IMR-90 (cell line): ENCODE measurements at regions not wholly inside any gene's neighbourhood (a gene's known extent, or its start where the extent isn't known, plus 50 kb on each side); places are given as distances from the start of the nearest gene placed in this dataset.

Experiments used
- ATAC-seq: fragments of 200-7000 bp; cut with Tn5 transposase; 2 replicates; pipeline ENCODE4 v1.9.1; 2020; ENCODE audit warnings: low read depth, mild to moderate bottlenecking, moderate library complexity
- BruUV-seq: library from RNA; stranded (reverse); fragments of 400-500 nt; replicated peaks from 2 replicates; lab custom pipeline; 2021; lab: Mats Ljungman, UMichigan
- CTCF ChIA-PET: fragments of 300-600 bp; formaldehyde crosslinking; extraction: SDS; loops from one replicate; lab custom pipeline; 2021; ENCODE audit warnings: antibody characterized with exemption; lab: Yijun Ruan, JAX
- POLR2A ChIA-PET: fragments of 300-600 bp; sonication (Branson Sonifier 250); formaldehyde crosslinking; loops from one replicate; lab custom pipeline; 2022; ENCODE audit warnings: antibody characterized with exemption; ENCODE audit not compliant: unreplicated experiment; lab: Charles Lee
- DNase-seq: peaks from one replicate; pipeline ENCODE4 v3.0.0; 2013
- H2AFZ ChIP-seq: replicated peaks from 2 replicates; pipeline ENCODE3; 2013; ENCODE audit warnings: low read length, mild to moderate bottlenecking; ENCODE audit not compliant: poor library complexity
- H2AK5ac ChIP-seq: 2 replicates; pipeline ENCODE4 v1.6.1; 2013; ENCODE audit warnings: low read depth, low read length, inconsistent platforms
- H2AK9ac ChIP-seq: replicated peaks from 2 replicates; pipeline ENCODE3; 2013; ENCODE audit warnings: mild to moderate bottlenecking, low read depth, low read length, moderate library complexity; ENCODE audit not compliant: poor library complexity
- H2BK120ac ChIP-seq: 2 replicates; pipeline ENCODE4 v1.6.1; 2013; ENCODE audit warnings: low read depth, low read length, inconsistent platforms
- H2BK15ac ChIP-seq: 3 replicates; pipeline ENCODE4 v1.6.1; 2013; ENCODE audit warnings: low read depth, low read length, inconsistent platforms
- H2BK20ac ChIP-seq: 2 replicates; pipeline ENCODE4 v1.6.1; 2013; ENCODE audit warnings: low read depth, mild to moderate bottlenecking, inconsistent platforms, low read length, moderate library complexity
- H2BK5ac ChIP-seq: 2 replicates; pipeline ENCODE4 v1.6.1; 2013; ENCODE audit warnings: mild to moderate bottlenecking, low read depth, low read length, inconsistent platforms; ENCODE audit not compliant: poor library complexity, severe bottlenecking
- H3K14ac ChIP-seq: replicated peaks from 2 replicates; pipeline ENCODE4 v1.6.1; 2013; ENCODE audit warnings: low read depth, low read length, inconsistent platforms
- H3K18ac ChIP-seq: 2 replicates; pipeline ENCODE4 v1.6.1; 2013; ENCODE audit warnings: low read depth, low read length, control low read depth
- H3K23ac ChIP-seq: 2 replicates; pipeline ENCODE4 v1.6.1; 2013; ENCODE audit warnings: low read depth, low read length, inconsistent platforms
- H3K27ac ChIP-seq: 2 replicates; pipeline ENCODE4 v1.5.1; 2013; ENCODE audit warnings: mild to moderate bottlenecking, control low read depth, low read length; ENCODE audit not compliant: insufficient read depth
- H3K27me3 ChIP-seq: 2 replicates; pipeline ENCODE4 v1.6.1; 2013; ENCODE audit warnings: low read length; ENCODE audit not compliant: control insufficient read depth, insufficient read depth
- H3K36me3 ChIP-seq: 2 replicates; pipeline ENCODE4 v1.6.1; 2013; ENCODE audit warnings: low read length, mixed read lengths; ENCODE audit not compliant: control insufficient read depth, insufficient read depth
- H3K4ac ChIP-seq: 2 replicates; pipeline ENCODE4 v1.6.1; 2013; ENCODE audit warnings: low read depth, low read length, inconsistent platforms
- H3K4me1 ChIP-seq: 2 replicates; pipeline ENCODE4 v1.6.1; 2013; ENCODE audit warnings: low read length, mixed read lengths; ENCODE audit not compliant: control insufficient read depth, insufficient read depth
- H3K4me2 ChIP-seq: 2 replicates; pipeline ENCODE4 v1.6.1; 2013; ENCODE audit warnings: low read depth, mild to moderate bottlenecking, control low read depth, low read length, moderate library complexity
- H3K4me3 ChIP-seq: 2 replicates; pipeline ENCODE4 v1.5.1; 2013; ENCODE audit warnings: low read depth, mild to moderate bottlenecking, control low read depth, low read length, moderate library complexity; ENCODE audit not compliant: insufficient read depth
- H3K56ac ChIP-seq: 2 replicates; pipeline ENCODE4 v1.6.1; 2013; ENCODE audit warnings: low read length, inconsistent platforms; ENCODE audit not compliant: insufficient read depth; ENCODE audit errors: extremely low read depth
- H3K79me1 ChIP-seq, 2 experiments: 2 replicates each; pipeline ENCODE4 v1.6.1; 2013; ENCODE audit warnings: low read length in 2 of 2, inconsistent platforms in 1 of 2, low read depth in 1 of 2
- H3K9ac ChIP-seq: 2 replicates; pipeline ENCODE4 v1.6.1; 2013; ENCODE audit warnings: low read depth, low read length, control low read depth
- H3K9me1 ChIP-seq: 2 replicates; pipeline ENCODE4 v1.6.1; 2013; ENCODE audit warnings: low read length, inconsistent platforms; ENCODE audit not compliant: insufficient read depth
- H3K9me3 ChIP-seq: 2 replicates; pipeline ENCODE4 v1.6.1; 2013; ENCODE audit warnings: low read length; ENCODE audit not compliant: control insufficient read depth, insufficient read depth
- H4K20me1 ChIP-seq: 2 replicates; pipeline ENCODE4 v1.6.1; 2013; ENCODE audit warnings: low read length, inconsistent platforms; ENCODE audit not compliant: insufficient read depth
- H4K5ac ChIP-seq: 2 replicates; pipeline ENCODE4 v1.6.1; 2013; ENCODE audit warnings: mild to moderate bottlenecking, low read depth, low read length, control low read depth
- H4K8ac ChIP-seq, 2 experiments: 2 replicates each; pipeline ENCODE4 v1.6.1; 2013; ENCODE audit warnings: low read depth in 2 of 2, low read length in 2 of 2, control low read depth in 1 of 2, inconsistent platforms in 1 of 2
- H4K91ac ChIP-seq: 2 replicates; pipeline ENCODE4 v1.6.1; 2013; ENCODE audit warnings: low read depth, low read length, inconsistent platforms; ENCODE audit not compliant: insufficient read depth
- BHLHE40 ChIP-seq: fragments of 150-350 bp; IDR thresholded peaks from 2 replicates; pipeline ENCODE4 v1.6.1; 2016; ENCODE audit warnings: mild to moderate bottlenecking, low read depth, low read length
- CEBPB ChIP-seq: IDR thresholded peaks from 2 replicates; pipeline ENCODE4 v1.6.1; 2012; ENCODE audit warnings: low read depth, low read length, improper control_type of control experiment
- CHD1 ChIP-seq: IDR thresholded peaks from 2 replicates; pipeline ENCODE4 v1.6.1; 2012; ENCODE audit warnings: low read depth, low read length, improper control_type of control experiment
- CTCF ChIP-seq: conservative IDR thresholded peaks from 2 replicates; pipeline ENCODE4 v1.5.1; 2012; ENCODE audit warnings: mild to moderate bottlenecking, low read depth, low read length, improper control_type of control experiment
- ELK1 ChIP-seq: fragments of 150-350 bp; IDR thresholded peaks from 2 replicates; pipeline ENCODE4 v1.6.1; 2016; ENCODE audit warnings: low read depth, mild to moderate bottlenecking, low read length, moderate library complexity, borderline replicate concordance
- FOS ChIP-seq: fragments of 150-350 bp; IDR thresholded peaks from 2 replicates; pipeline ENCODE4 v1.6.1; 2016; ENCODE audit warnings: low read depth, low read length
- MAFK ChIP-seq: IDR thresholded peaks from 2 replicates; pipeline ENCODE4 v1.6.1; 2012; ENCODE audit warnings: low read depth, low read length, improper control_type of control experiment
- MAZ ChIP-seq: IDR thresholded peaks from 2 replicates; pipeline ENCODE4 v1.6.1; 2012; ENCODE audit warnings: low read depth, mild to moderate bottlenecking, low read length, improper control_type of control experiment, moderate library complexity, borderline replicate concordance
- MXI1 ChIP-seq: IDR thresholded peaks from 2 replicates; pipeline ENCODE4 v1.6.1; 2012; ENCODE audit warnings: low read depth, mild to moderate bottlenecking, low read length, moderate library complexity, borderline replicate concordance
- NFE2L2 ChIP-seq: fragments of 150-350 bp; IDR thresholded peaks from 2 replicates; pipeline ENCODE4 v1.6.1; 2016; ENCODE audit warnings: low read depth, mild to moderate bottlenecking, low read length
- POLR2A ChIP-seq: IDR thresholded peaks from 2 replicates; pipeline ENCODE4 v1.6.1; 2012; ENCODE audit warnings: mild to moderate bottlenecking, low read depth, low read length
- RAD21 ChIP-seq: IDR thresholded peaks from 2 replicates; pipeline ENCODE4 v1.6.1; 2012; ENCODE audit warnings: low read length, improper control_type of control experiment
- RCOR1 ChIP-seq: IDR thresholded peaks from 2 replicates; pipeline ENCODE4 v1.6.1; 2012; ENCODE audit warnings: mild to moderate bottlenecking, low read length, improper control_type of control experiment; ENCODE audit not compliant: insufficient replicate concordance
- RFX5 ChIP-seq: IDR thresholded peaks from 2 replicates; pipeline ENCODE4 v1.8.0; 2012; ENCODE audit warnings: low read depth, mild to moderate bottlenecking, low read length, moderate library complexity
- SMC3 ChIP-seq: fragments of 150-350 bp; IDR thresholded peaks from 2 replicates; pipeline ENCODE4 v1.6.1; 2016; ENCODE audit warnings: low read depth, mild to moderate bottlenecking, antibody characterized with exemption, low read length, moderate library complexity
- USF2 ChIP-seq: fragments of 150-350 bp; IDR thresholded peaks from 2 replicates; pipeline ENCODE4 v1.6.1; 2017; ENCODE audit warnings: mild to moderate bottlenecking, antibody characterized with exemption, low read length, low read depth
- WGBS, 2 experiments: methylation state at CpG; one replicate each; pipeline versions ENCODE4 v1.1.5 to v1.1.7; 2013; ENCODE audit warnings: missing lambda C conversion rate in 2 of 2; ENCODE audit not compliant: insufficient read length in 1 of 2; ENCODE audit errors: extremely low coverage in 2 of 2; 5-methylcytosine and 5-hydroxymethylcytosine counted together
- dilution Hi-C: fragments of 300-500 bp; cut with HindIII; formaldehyde crosslinking; loops from one replicate; pipeline ENCODE4 v1.14.3; 2018; ENCODE audit warnings: low sequenced_read_pairs; ENCODE audit not compliant: unreplicated experiment
- in situ Hi-C: fragments of 300-500 bp; cut with MboI; formaldehyde crosslinking; loops from 3 replicates; pipeline ENCODE4 v1.14.3; 2019; ENCODE audit warnings: low sequenced_read_pairs, inconsistent platforms, mixed read lengths
- intact Hi-C: fragments of 100-400 bp; cut with micrococcal nuclease; formaldehyde crosslinking; loops from 2 replicates; pipeline ENCODE4 v1.10.0; 2022

- Histone ChIP-seq H3K18ac (no peak overlapping the region), H2AK9ac (no peak overlapping the region), H2BK15ac (no peak overlapping the region), H2AK5ac (no peak overlapping the region), H2BK20ac (no peak overlapping the region), H3K23ac (no peak overlapping the region), H3K4me1 (no peaks in the 10 kb centered on the region), H3K14ac (no peak overlapping the region), H3K36me3 (no peaks in the 10 kb centered on the region), H2BK5ac (no peak overlapping the region), H3K9me3 (peaks cover 8% of the 10 kb centered on the region), H3K56ac (no peak overlapping the region), H3K9ac (no peak overlapping the region), H4K91ac (no peak overlapping the region), H3K9me1 (no peaks in the 10 kb centered on the region), H2AFZ (no peak overlapping the region), H3K4me3 (no peak overlapping the region), H3K27ac (no peak overlapping the region), H4K20me1 (no peaks in the 10 kb centered on the region), H3K4me2 (no peak overlapping the region), H3K4ac (no peak overlapping the region), H3K79me1 (no peaks in the 10 kb centered on the region), H2BK120ac (no peak overlapping the region), H3K27me3 (no peaks in the 10 kb centered on the region), H4K8ac (no peak overlapping the region), H4K5ac (no peak overlapping the region)
- dilution Hi-C loops (no loop called here), in situ Hi-C loops (no loop called here), intact Hi-C loops (no loop called here)
- BruUV-seq, result no TSS peak
- WGBS, 2 experiments, result no CpG with 5 or more reads among the region's 1 CpG
- ChIA-PET POLR2A (no interaction called here), CTCF (no interaction called here)
- ATAC-seq (no peak), DNase-seq (no peak)
- TF ChIP-seq CHD1 (no peak), NFE2L2 (no peak), RFX5 (no peak), RCOR1 (no peak), USF2 (no peak), BHLHE40 (no peak), MAZ (no peak), ELK1 (no peak), MXI1 (no peak), CEBPB (no peak), FOS (no peak), POLR2A (no peak), CTCF (no peak), RAD21 (no peak), SMC3 (no peak), MAFK (no peak)
Observed at GRCh38 chr21:20301395-20301794, 696.8 kb upstream of the NCAM2 start.
